Ovary (tissue), 3 donors: ENCODE measurements at regions not wholly inside any gene's neighbourhood (a gene's known extent, or its start where the extent isn't known, plus 50 kb on each side); places are given as distances from the start of the nearest gene placed in this dataset.

ENCODE experiments used
- POLR2A ChIP-seq: fragments of 450-650 bp; IDR thresholded peaks from one replicate; pipeline ENCODE4 v1.6.1; 2017; ENCODE audit warnings: antibody characterized with exemption, mild to moderate bottlenecking, moderate library complexity
- TF ChIP-seq, protein P1 (sequence below), 3 donors: fragments of 450-650 bp in 2 of 3; fragments of 200-600 bp in 1 of 3; IDR thresholded peaks; one replicate each; pipeline versions ENCODE4 v1.5.1 to v1.8.0; 2016 to 2022; ENCODE audit warnings: antibody characterized with exemption in 3 of 3, mild to moderate bottlenecking in 1 of 3
- donor health status: DM: no; HTN: no; CAD: no.

DNA sequence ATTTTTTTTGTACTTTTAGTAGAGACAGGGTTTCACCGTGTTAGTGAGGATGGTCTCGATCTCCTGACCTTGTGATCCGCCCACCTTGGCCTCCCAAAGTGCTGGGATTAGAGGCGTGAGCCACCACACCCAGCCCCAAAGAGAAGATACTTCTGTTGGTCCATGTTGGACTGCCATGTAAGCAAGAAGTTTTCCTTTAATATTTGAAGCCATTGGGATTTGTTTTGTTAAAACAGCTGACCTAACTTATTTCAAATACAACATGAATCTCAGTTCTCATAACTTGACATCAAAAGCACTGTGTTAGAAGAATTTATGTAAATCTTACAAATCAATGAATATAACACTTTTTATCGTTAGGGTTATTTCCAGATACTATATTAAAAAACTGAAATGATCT, 302.4 kb downstream of the SDHAF3 start:
- TF ChIP-seq, protein P1, sequence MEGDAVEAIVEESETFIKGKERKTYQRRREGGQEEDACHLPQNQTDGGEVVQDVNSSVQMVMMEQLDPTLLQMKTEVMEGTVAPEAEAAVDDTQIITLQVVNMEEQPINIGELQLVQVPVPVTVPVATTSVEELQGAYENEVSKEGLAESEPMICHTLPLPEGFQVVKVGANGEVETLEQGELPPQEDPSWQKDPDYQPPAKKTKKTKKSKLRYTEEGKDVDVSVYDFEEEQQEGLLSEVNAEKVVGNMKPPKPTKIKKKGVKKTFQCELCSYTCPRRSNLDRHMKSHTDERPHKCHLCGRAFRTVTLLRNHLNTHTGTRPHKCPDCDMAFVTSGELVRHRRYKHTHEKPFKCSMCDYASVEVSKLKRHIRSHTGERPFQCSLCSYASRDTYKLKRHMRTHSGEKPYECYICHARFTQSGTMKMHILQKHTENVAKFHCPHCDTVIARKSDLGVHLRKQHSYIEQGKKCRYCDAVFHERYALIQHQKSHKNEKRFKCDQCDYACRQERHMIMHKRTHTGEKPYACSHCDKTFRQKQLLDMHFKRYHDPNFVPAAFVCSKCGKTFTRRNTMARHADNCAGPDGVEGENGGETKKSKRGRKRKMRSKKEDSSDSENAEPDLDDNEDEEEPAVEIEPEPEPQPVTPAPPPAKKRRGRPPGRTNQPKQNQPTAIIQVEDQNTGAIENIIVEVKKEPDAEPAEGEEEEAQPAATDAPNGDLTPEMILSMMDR (IDR thresholded peaks at IDR 0.05) = no peak
- no peak for TF ChIP-seq POLR2A
